ENCODE measurements at regions not wholly inside any gene's neighbourhood (a gene's known extent, or its start where the extent isn't known, plus 50 kb on each side); places are given as distances from the start of the nearest gene placed in this dataset.
A peak's percentile ranks its signal among the peaks of the same experiment; 100 is the strongest.

DNA sequence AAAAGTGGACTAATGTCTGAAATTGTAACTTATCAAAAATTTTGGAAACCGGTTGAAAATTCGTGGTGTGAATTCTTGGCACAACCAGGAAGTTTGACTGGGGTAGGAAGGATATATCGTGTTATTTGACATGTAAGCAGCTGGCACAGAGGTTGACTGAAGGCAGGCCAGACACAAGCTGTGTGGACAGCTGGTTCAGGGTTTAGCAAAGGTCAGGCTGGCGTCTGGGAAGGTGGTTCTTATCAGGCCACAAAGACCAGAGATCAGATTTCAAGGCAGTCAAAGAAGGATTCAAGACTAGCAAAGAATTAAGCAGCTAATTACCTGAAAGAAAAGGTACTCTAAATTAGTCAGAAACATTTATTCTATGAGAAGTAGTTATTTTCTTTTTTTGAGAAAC lies 450.2 kb upstream of the MDGA2 start:
- no peak overlapping the region for H3K4me3 ChIP-seq (ENCODE audit: low read depth, low read length)
- TF ChIP-seq ZNF658 (tag by site-specific recombination; IDR thresholded peaks at IDR 0.05) (no peak), SETDB1 (IDR thresholded peaks at IDR 0.05; ENCODE audit: insufficient read length, low read length) (no peak), ZNF184 (tag by site-specific recombination; IDR thresholded peaks at IDR 0.05) (no peak), ZNF48 (tag by site-specific recombination; IDR thresholded peaks at IDR 0.05) (no peak), ZFP69B (tag by site-specific recombination; IDR thresholded peaks at IDR 0.05) (no peak), ZNF792 (tag by site-specific recombination; IDR thresholded peaks at IDR 0.05) (no peak), ZBTB20 (tag by site-specific recombination; IDR thresholded peaks at IDR 0.05) (no peak), RBAK (tag by site-specific recombination; IDR thresholded peaks at IDR 0.05) (no peak), ZNF138 (tag by site-specific recombination; IDR thresholded peaks at IDR 0.05; ENCODE audit: borderline replicate concordance) (no peak), ZSCAN16 (tag by site-specific recombination; IDR thresholded peaks at IDR 0.05) (no peak), GFI1B (tag by site-specific recombination; IDR thresholded peaks at IDR 0.05) (no peak)
- TF ChIP-seq, protein P1, sequence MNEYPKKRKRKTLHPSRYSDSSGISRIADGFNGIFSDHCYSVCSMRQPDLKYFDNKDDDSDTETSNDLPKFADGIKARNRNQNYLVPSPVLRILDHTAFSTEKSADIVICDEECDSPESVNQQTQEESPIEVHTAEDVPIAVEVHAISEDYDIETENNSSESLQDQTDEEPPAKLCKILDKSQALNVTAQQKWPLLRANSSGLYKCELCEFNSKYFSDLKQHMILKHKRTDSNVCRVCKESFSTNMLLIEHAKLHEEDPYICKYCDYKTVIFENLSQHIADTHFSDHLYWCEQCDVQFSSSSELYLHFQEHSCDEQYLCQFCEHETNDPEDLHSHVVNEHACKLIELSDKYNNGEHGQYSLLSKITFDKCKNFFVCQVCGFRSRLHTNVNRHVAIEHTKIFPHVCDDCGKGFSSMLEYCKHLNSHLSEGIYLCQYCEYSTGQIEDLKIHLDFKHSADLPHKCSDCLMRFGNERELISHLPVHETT (tag by site-specific recombination; IDR thresholded peaks at IDR 0.05) = no peak
- H3K4me1 ChIP-seq (ENCODE audit: control insufficient read depth, insufficient read depth, low read length) = no peaks in the 10 kb centered on the region
- no peak overlapping the region for H3K27ac ChIP-seq (ENCODE audit: extremely low read depth, low read depth, low read length)
- CTCF ChIA-PET = no interaction called here
- POLR2A ChIA-PET = no interaction called here
- H3K9me3 ChIP-seq (ENCODE audit: control insufficient read depth, insufficient read depth, low read depth, low read length) = no peaks in the 10 kb centered on the region
- no peaks in the 10 kb centered on the region for H3K36me3 ChIP-seq (ENCODE audit: control insufficient read depth in 2 of 2, insufficient read depth in 1 of 2, low read length in 2 of 2)

DNA sequence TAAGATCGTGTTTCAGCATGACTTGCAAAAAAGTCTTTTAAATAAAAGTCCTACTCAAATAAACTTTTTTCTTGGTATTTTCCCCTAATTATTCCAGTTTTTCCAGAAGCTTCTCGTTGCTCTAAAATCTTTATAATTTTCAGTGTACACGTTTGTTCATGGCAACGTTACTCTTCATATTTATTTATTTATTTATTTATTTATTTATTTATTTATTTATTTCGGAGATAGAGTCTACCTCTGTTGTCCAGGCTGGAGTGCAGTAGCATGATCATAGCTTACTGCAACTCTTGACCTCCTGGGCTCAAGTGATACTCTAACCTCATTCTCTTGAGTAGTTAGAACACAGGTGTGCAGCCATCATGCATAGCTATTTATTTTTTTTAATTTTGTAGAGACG lies 438.3 kb upstream of the MDGA2 start:
- H3K4me1 ChIP-seq (ENCODE audit: control insufficient read depth, insufficient read depth, low read length) = no peaks in the 10 kb centered on the region
- no peak overlapping the region for H3K27ac ChIP-seq (ENCODE audit: extremely low read depth, low read depth, low read length)
- H3K4me3 ChIP-seq (ENCODE audit: low read depth, low read length) = no peak overlapping the region
- no peaks in the 10 kb centered on the region for H3K36me3 ChIP-seq (ENCODE audit: control insufficient read depth in 2 of 2, insufficient read depth in 1 of 2, low read length in 2 of 2)
- CTCF ChIA-PET = interaction anchor here (0.7 kb wide), 2 partner anchors 19 to 25 kb away, joined by 3 read pairs; no protein-coding TSS in a partner anchor
- no peaks in the 10 kb centered on the region for H3K9me3 ChIP-seq (ENCODE audit: control insufficient read depth, insufficient read depth, low read depth, low read length)
- POLR2A ChIA-PET = no interaction called here
- TF ChIP-seq ZBTB21 (tag by site-specific recombination; IDR thresholded peaks at IDR 0.05) (0 out of 2 replicates have a peak, but pooled peaks have one; percentile 22), ZEB2 (tag by site-specific recombination; IDR thresholded peaks at IDR 0.05) (no peak), RBAK (tag by site-specific recombination; IDR thresholded peaks at IDR 0.05) (no peak), ZNF555 (tag by site-specific recombination; conservative IDR thresholded peaks at IDR 0.05) (peak; percentile 49; the same call in 1 of the 2 replicates), ZNF654 (tag by site-specific recombination; IDR thresholded peaks at IDR 0.05; ENCODE audit: low read depth) (0 out of 2 replicates have a peak, but pooled peaks have one; percentile 12), ZNF394 (tag by site-specific recombination; IDR thresholded peaks at IDR 0.05; ENCODE audit: borderline replicate concordance) (peak; percentile 72; the same call in 1 of the 2 replicates), ZNF112 (tag by site-specific recombination; IDR thresholded peaks at IDR 0.05) (no peak), FEZF1 (tag by site-specific recombination; IDR thresholded peaks at IDR 0.05) (no peak), SP7 (tag by site-specific recombination; IDR thresholded peaks at IDR 0.05) (no peak)
- TF ChIP-seq, protein P2, sequence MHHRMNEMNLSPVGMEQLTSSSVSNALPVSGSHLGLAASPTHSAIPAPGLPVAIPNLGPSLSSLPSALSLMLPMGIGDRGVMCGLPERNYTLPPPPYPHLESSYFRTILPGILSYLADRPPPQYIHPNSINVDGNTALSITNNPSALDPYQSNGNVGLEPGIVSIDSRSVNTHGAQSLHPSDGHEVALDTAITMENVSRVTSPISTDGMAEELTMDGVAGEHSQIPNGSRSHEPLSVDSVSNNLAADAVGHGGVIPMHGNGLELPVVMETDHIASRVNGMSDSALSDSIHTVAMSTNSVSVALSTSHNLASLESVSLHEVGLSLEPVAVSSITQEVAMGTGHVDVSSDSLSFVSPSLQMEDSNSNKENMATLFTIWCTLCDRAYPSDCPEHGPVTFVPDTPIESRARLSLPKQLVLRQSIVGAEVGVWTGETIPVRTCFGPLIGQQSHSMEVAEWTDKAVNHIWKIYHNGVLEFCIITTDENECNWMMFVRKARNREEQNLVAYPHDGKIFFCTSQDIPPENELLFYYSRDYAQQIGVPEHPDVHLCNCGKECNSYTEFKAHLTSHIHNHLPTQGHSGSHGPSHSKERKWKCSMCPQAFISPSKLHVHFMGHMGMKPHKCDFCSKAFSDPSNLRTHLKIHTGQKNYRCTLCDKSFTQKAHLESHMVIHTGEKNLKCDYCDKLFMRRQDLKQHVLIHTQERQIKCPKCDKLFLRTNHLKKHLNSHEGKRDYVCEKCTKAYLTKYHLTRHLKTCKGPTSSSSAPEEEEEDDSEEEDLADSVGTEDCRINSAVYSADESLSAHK (tag by site-specific recombination; IDR thresholded peaks at IDR 0.05) = no peak
- TF ChIP-seq, protein P3, sequence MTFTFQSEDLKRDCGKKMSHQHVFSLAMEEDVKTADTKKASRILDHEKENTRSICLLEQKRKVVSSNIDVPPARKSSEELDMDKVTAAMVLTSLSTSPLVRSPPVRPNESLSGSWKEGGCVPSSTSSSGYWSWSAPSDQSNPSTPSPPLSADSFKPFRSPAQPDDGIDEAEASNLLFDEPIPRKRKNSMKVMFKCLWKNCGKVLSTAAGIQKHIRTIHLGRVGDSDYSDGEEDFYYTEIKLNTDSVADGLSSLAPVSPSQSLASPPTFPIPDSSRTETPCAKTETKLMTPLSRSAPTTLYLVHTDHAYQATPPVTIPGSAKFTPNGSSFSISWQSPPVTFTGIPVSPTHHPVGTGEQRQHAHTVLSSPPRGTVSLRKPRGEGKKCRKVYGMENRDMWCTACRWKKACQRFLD (tag by site-specific recombination; IDR thresholded peaks at IDR 0.05) = no peak
- TF ChIP-seq, protein P4, sequence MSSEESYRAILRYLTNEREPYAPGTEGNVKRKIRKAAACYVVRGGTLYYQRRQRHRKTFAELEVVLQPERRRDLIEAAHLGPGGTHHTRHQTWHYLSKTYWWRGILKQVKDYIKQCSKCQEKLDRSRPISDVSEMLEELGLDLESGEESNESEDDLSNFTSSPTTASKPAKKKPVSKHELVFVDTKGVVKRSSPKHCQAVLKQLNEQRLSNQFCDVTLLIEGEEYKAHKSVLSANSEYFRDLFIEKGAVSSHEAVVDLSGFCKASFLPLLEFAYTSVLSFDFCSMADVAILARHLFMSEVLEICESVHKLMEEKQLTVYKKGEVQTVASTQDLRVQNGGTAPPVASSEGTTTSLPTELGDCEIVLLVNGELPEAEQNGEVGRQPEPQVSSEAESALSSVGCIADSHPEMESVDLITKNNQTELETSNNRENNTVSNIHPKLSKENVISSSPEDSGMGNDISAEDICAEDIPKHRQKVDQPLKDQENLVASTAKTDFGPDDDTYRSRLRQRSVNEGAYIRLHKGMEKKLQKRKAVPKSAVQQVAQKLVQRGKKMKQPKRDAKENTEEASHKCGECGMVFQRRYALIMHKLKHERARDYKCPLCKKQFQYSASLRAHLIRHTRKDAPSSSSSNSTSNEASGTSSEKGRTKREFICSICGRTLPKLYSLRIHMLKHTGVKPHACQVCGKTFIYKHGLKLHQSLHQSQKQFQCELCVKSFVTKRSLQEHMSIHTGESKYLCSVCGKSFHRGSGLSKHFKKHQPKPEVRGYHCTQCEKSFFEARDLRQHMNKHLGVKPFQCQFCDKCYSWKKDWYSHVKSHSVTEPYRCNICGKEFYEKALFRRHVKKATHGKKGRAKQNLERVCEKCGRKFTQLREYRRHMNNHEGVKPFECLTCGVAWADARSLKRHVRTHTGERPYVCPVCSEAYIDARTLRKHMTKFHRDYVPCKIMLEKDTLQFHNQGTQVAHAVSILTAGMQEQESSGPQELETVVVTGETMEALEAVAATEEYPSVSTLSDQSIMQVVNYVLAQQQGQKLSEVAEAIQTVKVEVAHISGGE (tag by site-specific recombination; conservative IDR thresholded peaks at IDR 0.05; ENCODE audit: low read depth) = peak; percentile 53
